ENCODE measurements at regions not wholly inside any gene's neighbourhood (a gene's known extent, or its start where the extent isn't known, plus 50 kb on each side); places are given as distances from the start of the nearest gene placed in this dataset.

DNA sequence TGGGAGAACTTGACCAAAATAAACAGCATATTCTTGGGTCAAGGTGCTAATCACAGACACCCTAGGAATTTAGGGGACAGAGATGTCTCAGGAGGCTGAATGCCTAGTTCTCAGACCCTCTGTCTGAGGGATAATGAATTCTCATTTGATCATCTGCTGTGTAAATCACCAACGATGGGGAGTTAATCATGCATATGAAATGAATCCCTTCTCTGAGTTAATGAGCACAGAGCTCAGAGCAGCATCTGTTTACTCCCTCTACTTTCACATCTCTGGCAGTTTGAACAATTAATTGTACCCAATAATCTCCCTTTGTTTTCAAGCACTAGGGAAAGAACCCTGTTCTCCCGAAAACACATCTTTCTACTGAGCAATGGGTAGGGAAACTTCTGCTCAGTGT lies 129.4 kb upstream of the SRRM4 start:
- TF ChIP-seq POLR2A (IDR thresholded peaks at IDR 0.05; ENCODE audit: low read depth, low read length) (no peak), TAF1 (IDR thresholded peaks at IDR 0.05; ENCODE audit: low read depth, low read length) (no peak), POU2F2 (IDR thresholded peaks at IDR 0.05; ENCODE audit: low read depth, low read length) (no peak), POLR2AphosphoS5 (IDR thresholded peaks at IDR 0.05; ENCODE audit: low read depth, low read length) (no peak), SPI1 (IDR thresholded peaks at IDR 0.05; ENCODE audit: low read depth, low read length) (no peak), PAX5 (IDR thresholded peaks at IDR 0.05; ENCODE audit: insufficient read depth, low read length, severe bottlenecking) (no peak)

All from GM12891 (cell line).